ENCODE measurements at regions not wholly inside any gene's neighbourhood (a gene's known extent, or its start where the extent isn't known, plus 50 kb on each side); places are given as distances from the start of the nearest gene placed in this dataset.
"Not testable (repeated sequence)": the region's sequence is repeated elsewhere in the genome, so short reads cannot be mapped to it uniquely, and the experiment has no call there.

DNA sequence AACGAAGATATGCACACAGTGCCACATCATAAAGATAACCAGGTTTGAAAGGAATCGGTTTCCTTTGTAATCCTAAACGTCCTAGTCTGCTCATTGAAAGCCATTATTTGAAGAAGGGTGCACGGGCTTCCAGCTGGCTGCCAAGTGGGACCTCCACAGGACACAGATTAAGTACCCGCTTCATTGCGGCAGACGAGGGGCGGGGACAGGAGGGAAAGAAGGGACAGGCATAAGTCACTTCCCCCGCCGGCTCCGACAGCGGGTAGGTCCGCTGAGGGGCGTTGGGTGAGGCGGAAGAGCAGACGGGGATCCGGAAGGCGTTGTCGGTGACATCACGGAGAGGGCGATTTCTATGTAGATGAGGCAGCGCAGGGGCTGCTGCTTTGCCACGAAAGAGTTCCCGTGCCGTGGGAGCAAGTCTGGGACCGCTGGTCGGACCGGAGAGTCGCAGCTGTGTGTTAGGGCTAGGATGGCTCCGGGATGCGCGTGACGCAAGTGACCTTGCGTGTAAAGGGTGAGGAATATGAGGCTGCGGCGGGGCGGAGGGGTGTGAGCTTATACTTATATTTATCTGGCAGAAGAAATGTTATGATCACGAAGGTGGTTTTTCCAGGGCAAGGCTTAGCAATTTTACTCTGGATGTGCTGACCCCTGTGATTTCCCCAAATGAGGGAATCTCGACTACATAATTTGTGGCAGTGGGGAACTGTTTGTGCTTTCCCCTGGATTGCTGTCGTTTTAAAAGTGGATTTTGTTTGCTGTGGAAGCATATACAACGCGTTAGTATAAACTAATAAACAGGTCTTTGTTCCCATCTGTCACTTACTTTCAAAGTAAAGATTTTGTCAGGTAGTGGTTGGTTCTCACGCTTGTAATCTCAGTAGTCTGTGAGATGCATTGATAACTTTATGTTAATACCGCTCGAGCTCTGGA lies 80.7 kb downstream of the PPIAL4G start:
- intact Hi-C loops (cut with micrococcal nuclease): loop anchor here (2.0 kb wide), 2 partner anchors 14 to 24 kb away; no protein-coding TSS in a partner anchor
- CTCF ChIA-PET, H3K36me3 Mint-ChIP-seq, H3K27me3 Mint-ChIP-seq, H3K9me3 Mint-ChIP-seq: not testable (repeated sequence)
- H3K27ac Mint-ChIP-seq: peak overlapping the region; percentile 96
- peaks cover 20% of the 10 kb centered on the region for H3K4me1 Mint-ChIP-seq (ENCODE audit: low read depth)
- POLR2A ChIA-PET: interaction anchor here (1.0 to 2.0 kb wide), 7 partner anchors 14 to 139 kb away, joined by 3 to 30 read pairs (median 4); no protein-coding TSS in a partner anchor
- H3K4me3 Mint-ChIP-seq: peak overlapping the region; percentile 95
- DNase-seq: peak; percentile 92

DNA sequence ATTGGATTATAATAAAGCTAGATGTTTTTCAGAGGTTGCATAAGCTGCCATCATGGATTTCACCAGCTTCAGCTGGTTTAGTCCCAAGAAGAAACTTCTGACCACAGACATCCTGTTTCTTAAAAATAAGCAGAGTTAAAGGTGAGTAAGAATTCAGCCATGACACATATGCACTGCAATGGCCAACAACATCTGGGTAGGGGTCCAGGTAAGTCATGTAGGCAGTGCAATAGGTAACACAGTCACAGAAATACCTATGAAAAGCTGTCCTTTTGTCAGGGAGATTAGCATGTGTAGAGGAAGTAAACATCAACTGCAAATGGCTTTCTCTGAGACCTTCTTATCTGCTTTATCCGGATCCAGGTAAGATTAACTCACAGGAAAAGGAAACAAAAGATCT lies 85.6 kb downstream of the PPIAL4G start:
- peaks cover 22% of the 10 kb centered on the region for H3K4me1 Mint-ChIP-seq (ENCODE audit: low read depth)
- H3K9me3 Mint-ChIP-seq: not testable (repeated sequence)

DNA sequence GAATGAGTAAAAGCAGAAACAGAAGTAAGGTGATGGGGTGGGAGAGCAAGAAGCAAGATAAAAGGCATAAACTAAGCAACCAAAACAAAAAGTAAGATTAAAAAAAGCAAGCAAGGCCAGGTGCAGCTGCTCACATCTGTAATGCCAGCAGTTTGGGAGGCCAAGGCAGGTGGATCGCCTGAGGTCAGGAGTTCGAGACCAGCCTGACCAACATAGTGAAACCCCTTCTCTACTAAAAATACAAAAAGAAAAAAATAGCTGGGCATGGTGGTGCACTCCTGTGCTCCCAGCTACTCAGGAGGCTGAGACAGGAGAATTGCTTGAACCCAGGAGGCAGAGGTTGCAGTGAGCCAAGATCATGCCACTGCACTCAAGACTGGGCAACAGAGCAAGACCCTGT lies 90.6 kb downstream of the PPIAL4G start:
- H3K9me3 Mint-ChIP-seq; H3K36me3 Mint-ChIP-seq; POLR2A ChIA-PET; DNase-seq; H3K27me3 Mint-ChIP-seq; CTCF ChIA-PET; H3K4me3 Mint-ChIP-seq; intact Hi-C loops (cut with micrococcal nuclease); H3K27ac Mint-ChIP-seq: not testable (repeated sequence)
- H3K4me1 Mint-ChIP-seq (ENCODE audit: low read depth): peaks cover 28% of the 10 kb centered on the region

More for the DNA sequence above, 85.6 kb downstream of the PPIAL4G start:
- POLR2A ChIA-PET; CTCF ChIA-PET; H3K36me3 Mint-ChIP-seq; H3K4me3 Mint-ChIP-seq; intact Hi-C loops (cut with micrococcal nuclease); H3K27me3 Mint-ChIP-seq: not testable (repeated sequence)
- peak overlapping the region; percentile 82 for H3K27ac Mint-ChIP-seq
- peak; percentile 31 for DNase-seq

DNA sequence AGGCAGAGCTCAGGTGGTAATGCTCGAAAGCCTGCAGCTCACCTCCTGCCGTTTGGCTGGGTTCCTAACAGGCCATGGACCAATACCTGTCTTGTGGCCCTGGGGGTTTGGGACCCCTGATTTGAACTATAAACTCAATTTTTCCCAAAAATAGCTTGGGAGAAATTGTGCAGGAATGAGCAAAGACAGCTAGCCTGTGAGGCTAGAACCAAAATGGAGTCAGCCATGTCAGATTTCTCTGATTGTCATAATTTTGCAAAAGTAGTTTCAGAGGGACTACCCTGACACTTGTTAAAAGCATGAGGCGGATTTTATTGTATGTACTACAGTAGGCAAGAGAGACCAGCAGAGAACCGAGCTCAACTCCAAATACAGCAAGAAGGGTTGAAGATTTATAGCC lies 91.8 kb downstream of the PPIAL4G start:
- DNase-seq; H3K36me3 Mint-ChIP-seq; H3K27me3 Mint-ChIP-seq; H3K27ac Mint-ChIP-seq; H3K9me3 Mint-ChIP-seq; intact Hi-C loops (cut with micrococcal nuclease); H3K4me3 Mint-ChIP-seq; CTCF ChIA-PET: not testable (repeated sequence)
- POLR2A ChIA-PET: interaction anchor here (1.2 kb wide), 1 partner anchor 57 kb away, joined by 3 read pairs; no protein-coding TSS in a partner anchor
- peaks cover 28% of the 10 kb centered on the region for H3K4me1 Mint-ChIP-seq (ENCODE audit: low read depth)

DNA sequence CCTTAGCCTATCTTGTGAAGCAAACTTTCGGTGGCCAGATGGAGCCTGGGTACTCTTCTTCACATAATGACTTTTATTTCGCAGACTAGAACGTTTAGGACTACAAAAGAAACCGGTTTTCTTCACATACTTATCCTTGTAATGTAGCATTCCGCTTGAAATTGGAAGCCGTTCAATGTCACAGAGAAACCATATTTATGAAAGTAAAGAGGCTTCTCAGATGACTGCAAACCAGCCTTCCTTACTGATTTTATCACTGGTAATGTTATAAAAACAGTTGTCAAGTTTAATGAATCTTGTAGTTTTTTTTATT lies 94.1 kb downstream of the PPIAL4G start:
- ChIA-PET POLR2A (interaction anchor here (0.6 to 2.1 kb wide), 12 partner anchors 12 to 351 kb away, joined by 3 to 37 read pairs (median 8); no protein-coding TSS in a partner anchor), CTCF (interaction anchor here (1.0 kb wide), 1 partner anchor 16 kb away, joined by 5 read pairs; no protein-coding TSS in a partner anchor)
- H3K36me3 Mint-ChIP-seq: no peaks in the 10 kb centered on the region
- H3K27ac Mint-ChIP-seq: peak overlapping the region; percentile 99
- peaks cover 39% of the 10 kb centered on the region for H3K4me1 Mint-ChIP-seq (ENCODE audit: low read depth)
- peak overlapping the region; percentile 88 for H3K4me3 Mint-ChIP-seq
- intact Hi-C loops (cut with micrococcal nuclease): loop anchor here (2.0 kb wide), 4 partner anchors 14 to 126 kb away; no protein-coding TSS in a partner anchor
- DNase-seq: no peak
- no peaks in the 10 kb centered on the region for H3K27me3 Mint-ChIP-seq
- H3K9me3 Mint-ChIP-seq: no peaks in the 10 kb centered on the region

DNA sequence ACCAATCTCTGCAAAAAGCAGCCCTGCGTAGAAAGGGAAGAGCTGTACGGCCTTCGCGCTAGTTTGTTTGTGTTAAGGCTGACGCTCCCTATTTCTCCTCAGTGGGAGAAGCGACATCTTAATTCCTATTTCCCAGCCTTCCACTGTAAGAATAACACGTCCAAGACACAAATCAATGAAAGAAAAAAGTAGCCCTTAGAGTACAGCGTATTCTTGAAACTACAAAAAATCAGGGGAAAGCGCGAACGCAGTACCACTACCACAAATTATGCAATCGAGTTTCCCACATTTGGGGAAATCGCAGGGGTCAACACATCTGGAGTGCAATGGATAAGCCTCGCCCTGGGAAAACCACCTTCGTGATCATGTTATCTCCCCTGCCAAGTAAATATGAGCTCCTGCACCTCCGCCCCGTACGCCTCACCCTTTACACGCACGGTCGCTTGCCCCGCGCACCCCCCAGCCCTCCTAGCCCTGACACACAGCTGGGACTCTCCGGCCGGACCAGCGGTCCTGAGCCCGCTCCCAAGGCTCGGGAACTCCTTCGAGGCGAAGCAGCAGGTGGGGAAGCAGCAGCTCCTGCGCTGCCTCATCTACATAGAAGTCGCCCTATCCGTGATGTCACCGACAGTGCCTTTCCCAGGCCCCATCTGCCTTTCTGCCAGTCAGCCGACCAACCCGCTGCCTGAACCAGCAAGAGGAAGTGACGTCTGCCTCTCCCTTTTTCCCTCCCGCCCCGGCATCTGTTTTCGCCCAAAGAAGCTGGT lies 94.7 kb downstream of the PPIAL4G start:
- no peaks in the 10 kb centered on the region for H3K36me3 Mint-ChIP-seq
- DNase-seq: peak; percentile 95
- H3K4me1 Mint-ChIP-seq (ENCODE audit: low read depth): peaks cover 39% of the 10 kb centered on the region
- intact Hi-C loops (cut with micrococcal nuclease): loop anchor here (1.0 to 2.0 kb wide), 5 partner anchors 14 to 126 kb away; no protein-coding TSS in a partner anchor
- no peaks in the 10 kb centered on the region for H3K27me3 Mint-ChIP-seq
- peak overlapping the region; percentile 88 for H3K4me3 Mint-ChIP-seq
- no peaks in the 10 kb centered on the region for H3K9me3 Mint-ChIP-seq
- POLR2A ChIA-PET: interaction anchor here (0.6 to 2.1 kb wide), 12 partner anchors 12 to 350 kb away, joined by 3 to 37 read pairs (median 8); no protein-coding TSS in a partner anchor
- CTCF ChIA-PET: interaction anchor here (1.0 kb wide), 1 partner anchor 16 kb away, joined by 5 read pairs; no protein-coding TSS in a partner anchor
- peak overlapping the region; percentile 99 for H3K27ac Mint-ChIP-seq

DNA sequence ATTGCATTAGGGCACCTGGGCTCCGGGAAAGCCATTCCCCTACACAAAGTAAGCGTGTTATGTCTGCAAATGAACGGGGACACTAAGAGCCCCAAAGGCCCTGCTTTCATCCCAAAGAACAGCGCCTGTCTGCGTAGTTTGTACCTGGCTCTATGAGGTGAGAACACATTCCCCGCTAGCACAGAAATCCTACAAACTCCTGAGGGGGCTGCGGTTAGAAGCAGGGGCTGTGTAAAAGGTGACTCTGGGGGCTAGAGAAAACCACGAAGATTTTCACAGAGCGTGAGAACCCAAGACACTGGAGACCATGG lies 95.2 kb downstream of the PPIAL4G start:
- H3K4me3 Mint-ChIP-seq: peak overlapping the region; percentile 88
- H3K4me1 Mint-ChIP-seq (ENCODE audit: low read depth): peaks cover 39% of the 10 kb centered on the region
- H3K27me3 Mint-ChIP-seq, DNase-seq, H3K36me3 Mint-ChIP-seq, CTCF ChIA-PET, H3K9me3 Mint-ChIP-seq: not testable (repeated sequence)
- POLR2A ChIA-PET: interaction anchor here (1.2 to 2.1 kb wide), 8 partner anchors 11 to 135 kb away, joined by 5 to 37 read pairs (median 24); no protein-coding TSS in a partner anchor
- peak overlapping the region; percentile 99 for H3K27ac Mint-ChIP-seq
- intact Hi-C loops (cut with micrococcal nuclease): loop anchor here (1.0 to 2.0 kb wide), 5 partner anchors 15 to 125 kb away; no protein-coding TSS in a partner anchor

DNA sequence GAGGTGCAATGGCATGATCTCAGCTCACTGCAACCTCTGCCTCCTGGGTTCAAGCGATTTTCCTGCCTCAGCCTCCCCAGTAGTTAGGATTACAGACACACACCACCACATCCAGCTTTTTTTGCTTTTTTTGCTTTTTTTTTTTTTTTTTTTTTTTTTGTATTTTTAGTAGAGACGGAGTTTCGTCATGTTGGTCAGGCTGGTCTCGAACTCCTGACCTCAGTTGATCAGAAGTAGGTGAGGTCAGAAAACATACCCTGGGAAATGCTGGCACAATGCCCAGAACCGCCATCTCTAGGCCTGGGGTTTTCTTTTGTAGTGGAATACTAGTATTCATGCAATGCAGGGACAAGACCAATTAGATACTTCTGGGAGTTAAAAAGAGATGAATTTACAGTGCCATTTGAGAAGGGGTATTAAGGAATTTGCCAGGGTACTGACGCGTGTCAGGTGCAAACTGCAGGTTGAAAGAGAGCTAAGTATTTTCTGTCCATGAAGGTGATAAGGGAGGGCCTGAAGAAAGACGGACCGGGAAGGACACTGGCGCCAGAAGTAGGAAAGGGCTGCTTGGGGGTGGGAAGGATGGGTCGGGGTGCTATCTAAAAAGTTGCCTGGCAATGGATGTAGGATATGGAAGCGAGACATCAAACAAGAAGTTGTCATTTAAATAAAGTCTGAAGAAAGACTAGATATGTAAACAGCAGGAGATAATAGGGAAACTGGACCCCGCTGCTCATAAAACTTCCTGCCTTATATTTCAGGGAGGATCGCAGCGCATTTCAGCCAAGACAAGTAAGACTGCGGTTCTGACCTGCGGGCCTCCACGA lies 95.8 kb downstream of the PPIAL4G start:
- DNase-seq; H3K9me3 Mint-ChIP-seq; H3K4me3 Mint-ChIP-seq; H3K27me3 Mint-ChIP-seq; H3K36me3 Mint-ChIP-seq; intact Hi-C loops (cut with micrococcal nuclease): not testable (repeated sequence)
- CTCF ChIA-PET: interaction anchor here (0.7 to 1.0 kb wide), 2 partner anchors 15 to 40 kb away, joined by 3 read pairs; no protein-coding TSS in a partner anchor
- Mint-ChIP-seq H3K27ac (peak overlapping the region; percentile 6), H3K4me1 (ENCODE audit: low read depth) (peaks cover 38% of the 10 kb centered on the region)
- POLR2A ChIA-PET: interaction anchor here (1.7 to 2.1 kb wide), 6 partner anchors 14 to 135 kb away, joined by 9 to 37 read pairs (median 30); no protein-coding TSS in a partner anchor

DNA sequence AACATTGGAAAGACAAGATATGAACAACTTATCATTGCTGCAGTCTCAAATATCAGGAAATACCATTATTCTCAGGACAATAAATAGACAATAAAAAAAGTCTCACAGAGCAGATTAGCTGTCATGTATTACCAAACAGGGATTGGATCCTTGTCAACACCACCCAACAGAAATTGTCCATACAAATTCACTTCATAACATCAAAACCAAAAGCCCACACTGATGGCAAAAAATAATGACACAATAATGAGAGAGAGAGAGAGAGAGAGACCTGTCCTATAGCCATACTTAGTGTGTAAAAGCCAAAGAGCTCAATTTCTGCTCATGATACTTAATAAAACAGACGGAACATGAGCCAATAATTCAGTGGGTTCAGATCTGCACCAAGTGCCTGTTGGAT lies 96.5 kb downstream of the PPIAL4G start:
- ChIA-PET CTCF (interaction anchor here (0.7 to 1.0 kb wide), 2 partner anchors 14 to 39 kb away, joined by 3 read pairs; no protein-coding TSS in a partner anchor), POLR2A (interaction anchor here (1.1 kb wide), 1 partner anchor 136 kb away, joined by 3 read pairs; no protein-coding TSS in a partner anchor)
- no peaks in the 10 kb centered on the region for H3K27me3 Mint-ChIP-seq
- H3K9me3 Mint-ChIP-seq: no peaks in the 10 kb centered on the region
- H3K36me3 Mint-ChIP-seq: no peaks in the 10 kb centered on the region
- no peak for DNase-seq
- H3K4me1 Mint-ChIP-seq (ENCODE audit: low read depth): peaks cover 36% of the 10 kb centered on the region
- intact Hi-C loops (cut with micrococcal nuclease): no loop called here
- H3K4me3 Mint-ChIP-seq: no peak overlapping the region
- no peak overlapping the region for H3K27ac Mint-ChIP-seq

DNA sequence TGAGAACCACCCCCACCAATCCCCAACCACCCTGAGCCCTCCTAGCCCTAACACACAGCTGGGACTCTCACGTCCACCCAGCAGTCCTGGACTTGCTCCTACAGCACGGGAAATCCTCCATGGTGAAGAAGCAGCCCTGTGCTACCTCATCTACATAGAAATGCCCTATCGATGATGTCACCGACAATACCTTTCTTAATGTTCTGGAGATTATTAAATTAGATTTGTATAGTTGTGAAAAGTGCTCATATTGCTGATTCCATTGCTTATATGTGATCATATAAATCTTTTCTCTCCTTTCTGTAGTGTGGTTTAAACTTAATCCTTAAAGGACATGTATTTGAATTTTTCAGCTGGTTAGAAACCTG lies 97.1 kb downstream of the PPIAL4G start:
- H3K36me3 Mint-ChIP-seq; DNase-seq; CTCF ChIA-PET; H3K27me3 Mint-ChIP-seq; intact Hi-C loops (cut with micrococcal nuclease); H3K27ac Mint-ChIP-seq; H3K4me3 Mint-ChIP-seq; H3K9me3 Mint-ChIP-seq: not testable (repeated sequence)
- H3K4me1 Mint-ChIP-seq (ENCODE audit: low read depth): peaks cover 36% of the 10 kb centered on the region
- POLR2A ChIA-PET: interaction anchor here (1.1 kb wide), 1 partner anchor 137 kb away, joined by 3 read pairs; no protein-coding TSS in a partner anchor

DNA sequence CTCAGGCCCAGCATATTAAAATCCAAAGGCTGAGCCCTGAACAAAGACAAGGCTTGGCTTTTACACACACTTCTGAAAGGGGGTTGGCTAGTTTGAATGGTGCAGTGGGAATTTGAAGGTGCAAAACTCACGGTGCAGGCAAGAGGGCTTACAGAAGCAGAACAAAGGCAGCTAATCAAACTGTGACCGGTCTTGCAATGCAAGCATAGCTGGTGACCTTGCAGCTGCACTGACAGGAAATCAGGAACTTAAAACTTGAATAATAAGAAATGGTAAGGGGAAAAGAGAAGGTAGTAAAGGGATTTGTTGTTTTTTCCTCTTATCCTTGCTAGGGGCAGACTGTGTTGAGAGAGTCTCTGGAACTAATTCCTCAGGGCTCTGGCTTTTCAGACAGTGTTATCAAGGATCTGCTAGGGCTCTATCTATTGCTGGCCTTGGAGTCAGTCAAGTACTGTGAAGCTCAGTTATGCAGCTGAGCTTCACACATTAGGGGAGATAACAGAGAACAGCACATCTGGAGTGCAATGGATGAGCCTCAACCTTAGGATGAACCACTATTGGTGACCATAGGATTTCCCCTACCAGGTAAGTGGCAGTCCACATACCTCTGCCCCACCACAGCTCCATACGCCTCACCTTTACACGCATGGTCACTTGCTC lies 97.6 kb downstream of the PPIAL4G start:
- H3K36me3 Mint-ChIP-seq: no peaks in the 10 kb centered on the region
- DNase-seq: no peak
- H3K4me1 Mint-ChIP-seq (ENCODE audit: low read depth): peaks cover 36% of the 10 kb centered on the region
- intact Hi-C loops (cut with micrococcal nuclease): no loop called here
- H3K9me3 Mint-ChIP-seq: no peaks in the 10 kb centered on the region
- ChIA-PET CTCF (no interaction called here), POLR2A (interaction anchor here (1.1 kb wide), 1 partner anchor 137 kb away, joined by 3 read pairs; no protein-coding TSS in a partner anchor)
- H3K27ac Mint-ChIP-seq: peak overlapping the region; percentile 26
- no peaks in the 10 kb centered on the region for H3K27me3 Mint-ChIP-seq
- no peak overlapping the region for H3K4me3 Mint-ChIP-seq

All from activated CD4-positive, alpha-beta memory T cell treated with anti-CD3 and anti-CD28 coated beads for 36 hours (primary cell).